ENCODE measurements at regions not wholly inside any gene's neighbourhood (a gene's known extent, or its start where the extent isn't known, plus 50 kb on each side); places are given as distances from the start of the nearest gene placed in this dataset.

- TF ChIP-seq, protein P1, sequence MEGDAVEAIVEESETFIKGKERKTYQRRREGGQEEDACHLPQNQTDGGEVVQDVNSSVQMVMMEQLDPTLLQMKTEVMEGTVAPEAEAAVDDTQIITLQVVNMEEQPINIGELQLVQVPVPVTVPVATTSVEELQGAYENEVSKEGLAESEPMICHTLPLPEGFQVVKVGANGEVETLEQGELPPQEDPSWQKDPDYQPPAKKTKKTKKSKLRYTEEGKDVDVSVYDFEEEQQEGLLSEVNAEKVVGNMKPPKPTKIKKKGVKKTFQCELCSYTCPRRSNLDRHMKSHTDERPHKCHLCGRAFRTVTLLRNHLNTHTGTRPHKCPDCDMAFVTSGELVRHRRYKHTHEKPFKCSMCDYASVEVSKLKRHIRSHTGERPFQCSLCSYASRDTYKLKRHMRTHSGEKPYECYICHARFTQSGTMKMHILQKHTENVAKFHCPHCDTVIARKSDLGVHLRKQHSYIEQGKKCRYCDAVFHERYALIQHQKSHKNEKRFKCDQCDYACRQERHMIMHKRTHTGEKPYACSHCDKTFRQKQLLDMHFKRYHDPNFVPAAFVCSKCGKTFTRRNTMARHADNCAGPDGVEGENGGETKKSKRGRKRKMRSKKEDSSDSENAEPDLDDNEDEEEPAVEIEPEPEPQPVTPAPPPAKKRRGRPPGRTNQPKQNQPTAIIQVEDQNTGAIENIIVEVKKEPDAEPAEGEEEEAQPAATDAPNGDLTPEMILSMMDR (IDR thresholded peaks at IDR 0.05): no peak
- TF ChIP-seq POLR2A (IDR thresholded peaks at IDR 0.05): no peak
- no peak for TF ChIP-seq EP300 (IDR thresholded peaks at IDR 0.05)
Measured at GRCh38 chr17:36702636-36703035, 101.3 kb downstream of the MRM1 start.
